Right renal pelvis (tissue), 4 donors: ENCODE measurements at regions not wholly inside any gene's neighbourhood (a gene's known extent, or its start where the extent isn't known, plus 50 kb on each side); places are given as distances from the start of the nearest gene placed in this dataset.
"Not testable (repeated sequence)": the region's sequence is repeated elsewhere in the genome, so short reads cannot be mapped to it uniquely, and the experiment has no call there.

ENCODE experiments used
- DNase-seq, 4 donors: peaks; one replicate each; pipeline ENCODE4 v3.0.0-alpha.2; 2013; ENCODE audit warnings: low read depth in 4 of 4, low spot score in 3 of 4, missing footprints in 1 of 4

- no peak for DNase-seq
Observed at GRCh38 chr21:29396951-29397455, 98.3 kb downstream of the BACH1 start.

GRCh38 chr21:29403301-29403700, 104.6 kb downstream of the BACH1 start:
- no peak for DNase-seq

- DNase-seq = no peak
Observed at GRCh38 chr21:29403922-29404538, 105.3 kb downstream of the BACH1 start.

DNA sequence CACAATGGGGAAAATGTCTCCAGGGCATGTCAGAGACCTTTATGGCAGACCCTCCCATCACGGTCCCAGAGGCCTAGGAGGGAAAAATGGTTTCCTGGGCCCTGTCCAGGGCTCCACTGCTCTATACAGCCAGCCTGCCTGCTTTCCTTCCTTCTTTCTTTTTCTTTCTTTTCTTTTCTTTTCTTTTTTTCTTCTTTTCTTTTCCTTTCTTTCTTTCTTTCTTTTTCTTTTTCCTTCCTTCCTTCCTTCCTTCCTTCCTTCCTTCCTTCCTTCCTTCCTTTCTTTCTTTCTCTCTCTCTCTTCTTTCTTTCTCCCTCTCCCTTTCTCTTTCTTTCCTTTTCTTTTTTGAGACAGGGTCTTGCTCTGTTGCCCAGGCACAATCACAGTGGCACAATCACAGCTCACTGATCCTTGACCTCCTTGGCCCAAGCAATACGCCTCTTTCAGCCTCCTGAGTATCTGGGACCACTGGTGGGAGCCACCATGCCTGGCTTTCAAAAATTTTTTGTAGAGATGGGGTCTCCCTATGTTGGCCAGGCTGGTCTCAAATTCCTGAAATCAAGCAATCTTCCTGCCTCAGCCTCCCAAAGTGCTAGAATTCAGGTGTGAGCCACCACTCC, 106.9 kb downstream of the BACH1 start:
- DNase-seq = no peak

GRCh38 chr21:29406385-29406784, 107.7 kb downstream of the BACH1 start:
- no peak for DNase-seq

GRCh38 chr21:29407571-29407970, 108.8 kb downstream of the BACH1 start:
- no peak for DNase-seq

DNA sequence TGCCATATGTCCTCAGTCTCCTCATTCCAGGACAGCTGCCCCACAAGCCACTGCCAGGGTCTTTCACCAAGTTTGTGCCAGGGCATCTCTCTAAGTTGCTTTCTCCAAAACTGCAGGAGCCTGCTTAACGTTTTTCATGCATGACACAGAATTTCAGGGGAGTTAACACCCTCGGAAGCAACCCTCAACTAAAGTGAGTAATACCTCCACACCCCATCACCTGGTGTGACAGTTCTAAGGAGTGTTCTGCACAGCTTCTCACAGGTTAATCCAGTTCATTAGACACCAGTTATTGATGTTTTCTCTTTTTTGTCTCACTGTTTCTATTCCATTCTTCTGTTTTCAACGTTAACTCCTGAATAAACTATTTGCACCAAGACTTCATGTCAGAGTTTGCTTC, 115.0 kb downstream of the BACH1 start:
- DNase-seq = no peak

DNA sequence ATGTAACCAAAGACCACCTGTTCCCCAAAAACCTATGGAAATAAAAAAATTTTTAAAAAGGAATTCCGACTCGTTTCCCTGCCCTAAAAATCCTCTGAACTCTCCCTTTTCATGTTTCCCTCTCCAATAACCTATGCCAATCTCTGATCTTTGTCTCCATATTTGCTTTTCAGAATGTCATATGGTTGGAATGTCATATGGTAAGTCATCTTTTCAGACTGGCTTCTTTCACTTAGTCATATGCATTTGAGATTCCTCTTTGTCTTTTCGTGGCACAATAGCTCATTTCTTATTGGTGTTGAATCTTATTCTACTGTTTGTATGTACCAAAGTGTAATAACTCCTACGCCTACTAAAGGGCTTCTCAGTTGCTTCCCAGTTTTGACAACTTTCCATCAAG, 117.5 kb downstream of the BACH1 start:
- DNase-seq = no peak

DNA sequence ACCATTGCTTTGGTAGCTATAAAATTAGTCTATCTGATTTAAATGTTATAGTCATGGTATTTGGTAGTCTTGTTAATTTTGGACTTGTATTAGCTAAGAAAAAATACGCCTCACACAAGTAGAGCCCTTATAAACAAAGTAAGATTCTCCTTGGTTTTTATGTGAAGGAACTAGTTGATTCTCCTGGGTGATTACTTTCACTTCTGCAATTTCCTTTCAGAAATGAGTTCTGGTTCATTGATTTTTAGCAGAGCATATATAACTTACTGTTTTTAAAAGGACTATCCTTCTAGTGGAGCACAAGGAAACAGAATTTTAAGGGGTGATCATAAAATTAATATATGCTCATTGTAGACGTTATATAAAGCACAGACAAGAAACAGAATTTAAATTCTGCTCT, 120.1 kb downstream of the BACH1 start:
- DNase-seq = no peak

DNA sequence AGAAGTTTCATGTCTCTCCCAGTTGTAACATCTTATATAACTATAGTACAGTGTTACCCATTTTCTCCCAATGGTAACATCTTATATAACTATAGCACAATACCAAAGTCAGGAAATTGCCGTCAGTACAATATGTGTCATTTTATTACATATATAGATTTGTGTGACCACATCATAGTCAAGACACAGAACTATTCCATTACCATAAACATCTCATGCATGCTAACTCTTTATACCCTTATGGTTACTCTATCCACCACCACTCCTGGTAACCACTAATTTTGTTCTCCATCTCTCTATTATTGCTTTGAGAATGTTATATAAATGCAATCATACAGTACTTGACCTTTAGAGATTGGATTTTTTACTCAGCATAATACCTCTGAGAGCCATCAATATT, 120.7 kb downstream of the BACH1 start:
- no peak for DNase-seq

DNA sequence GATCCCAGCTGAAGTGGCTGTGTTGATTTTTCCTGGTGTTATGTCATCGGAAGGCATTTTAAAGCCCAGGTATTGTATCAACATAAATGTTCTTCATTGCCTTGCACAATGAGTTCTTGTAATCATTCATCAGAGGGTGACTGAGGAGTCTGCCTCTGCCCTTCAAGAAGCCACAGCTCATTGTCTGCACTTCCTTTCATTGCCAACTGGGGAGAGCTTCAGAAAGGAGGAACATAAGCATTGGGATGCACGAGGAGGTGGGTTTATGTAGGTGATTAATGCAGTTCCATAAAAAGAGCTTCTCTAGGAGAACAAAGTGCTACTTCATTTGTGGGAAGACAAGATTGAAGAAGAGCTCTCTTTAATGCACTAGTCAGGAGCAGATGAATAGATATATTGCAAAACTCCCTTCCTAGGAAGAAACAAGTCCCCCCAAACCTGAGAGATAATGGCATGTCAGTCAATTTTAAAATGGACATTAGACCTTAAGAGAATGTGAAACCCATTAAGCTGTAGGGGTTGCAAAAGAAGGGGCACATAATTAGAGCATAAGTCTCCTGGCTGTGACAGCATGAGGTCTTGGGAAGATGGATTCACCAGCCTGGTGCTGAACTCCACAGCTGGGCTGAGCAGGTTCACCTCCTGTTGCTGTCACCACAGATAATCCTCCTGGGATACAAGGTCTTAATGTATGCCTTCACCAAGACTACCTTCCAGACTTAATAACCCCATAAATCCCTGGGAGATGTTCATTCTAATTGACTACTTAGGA, 124.6 kb downstream of the BACH1 start:
- no peak for DNase-seq

GRCh38 chr21:29424728-29425127, 126.0 kb downstream of the BACH1 start:
- DNase-seq = no peak

GRCh38 chr21:29429218-29429617, 130.5 kb downstream of the BACH1 start:
- DNase-seq = no peak

DNA sequence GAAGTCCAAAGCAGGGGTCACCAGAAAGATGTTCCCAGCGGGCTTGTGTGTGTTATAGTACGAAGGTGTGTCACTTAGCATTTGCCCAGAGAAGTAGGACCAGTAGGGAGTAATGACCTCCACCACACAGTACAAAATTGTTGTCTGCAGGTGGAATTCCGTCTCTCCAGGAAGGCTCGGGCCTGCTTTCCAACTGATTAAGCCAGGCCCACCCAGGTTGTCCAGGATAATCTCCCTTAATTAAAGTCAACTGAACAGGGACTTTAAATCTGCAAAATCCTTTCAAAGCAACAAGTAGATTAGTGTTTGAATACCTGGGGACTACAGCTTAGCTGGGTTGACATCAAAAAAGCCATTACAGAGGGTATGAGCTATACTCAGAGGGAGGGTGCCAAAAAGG, 131.3 kb downstream of the BACH1 start:
- no peak for DNase-seq

DNA sequence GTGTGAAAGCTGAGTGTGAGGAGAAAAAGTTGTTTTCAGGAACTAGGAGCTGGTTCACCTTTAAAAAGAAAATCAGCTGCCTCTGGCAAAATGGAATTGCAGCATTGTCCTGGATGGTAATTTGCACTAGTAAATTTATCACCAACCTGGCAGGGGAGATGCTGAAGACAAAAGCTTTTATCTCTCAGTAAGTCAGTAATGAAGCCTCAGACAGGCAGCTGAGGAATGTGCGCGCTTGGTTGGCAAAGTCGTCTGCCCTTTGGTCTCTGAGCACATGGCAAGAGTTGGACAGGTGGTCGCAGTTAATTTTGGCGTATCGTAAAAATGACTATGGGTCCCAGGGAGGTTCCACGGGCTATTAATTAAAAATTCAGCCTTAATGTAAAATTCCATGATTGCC, 131.9 kb downstream of the BACH1 start:
- DNase-seq = peak in 1 of 4 donors; percentile 28

GRCh38 chr21:29431178-29431577, 132.5 kb downstream of the BACH1 start:
- no peak for DNase-seq

- no peak for DNase-seq
Observed at GRCh38 chr21:29431680-29432079, 133.0 kb downstream of the BACH1 start.

GRCh38 chr21:29433366-29434059, 134.8 kb downstream of the BACH1 start:
- no peak for DNase-seq

DNA sequence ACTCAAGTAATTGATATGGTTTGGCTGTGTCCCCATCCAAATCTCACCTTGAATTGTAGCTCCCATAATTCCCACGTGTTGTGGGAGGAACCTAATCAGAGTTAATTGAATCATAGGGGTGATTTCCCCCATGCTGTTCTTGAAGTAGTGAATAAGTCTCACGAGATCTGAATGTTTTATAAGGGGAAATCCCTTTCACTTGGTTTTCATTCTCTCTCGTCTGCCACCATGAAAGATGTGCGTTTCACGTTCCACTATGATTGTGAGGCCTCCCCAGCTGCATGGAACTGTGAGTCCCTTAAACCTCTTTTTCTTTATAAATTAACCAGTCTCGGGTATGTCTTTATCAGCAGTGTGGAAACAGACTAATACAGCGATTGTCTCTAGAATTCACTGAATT, 135.4 kb downstream of the BACH1 start:
- no peak for DNase-seq

DNA sequence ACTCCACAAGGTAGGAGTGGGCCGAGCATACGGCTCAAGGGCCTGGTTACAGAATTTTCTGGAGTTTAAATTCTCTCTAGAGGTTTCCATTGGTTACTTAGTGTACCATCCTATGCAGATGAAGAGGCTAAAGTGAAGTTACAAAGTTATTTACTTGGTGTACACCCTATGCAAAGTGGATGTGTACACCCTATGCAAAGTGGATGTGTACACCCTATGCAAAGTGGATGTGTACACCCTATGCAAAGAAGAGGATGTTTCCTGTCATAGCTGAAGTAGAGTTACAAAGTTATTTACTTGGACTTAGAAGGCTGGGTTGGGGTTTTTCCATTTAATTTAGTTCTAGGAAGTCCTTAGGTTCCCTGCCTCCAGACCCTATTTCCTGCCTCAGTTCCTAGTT, 136.3 kb downstream of the BACH1 start:
- DNase-seq = not testable (repeated sequence)

- no peak for DNase-seq
Observed at GRCh38 chr21:29436143-29436542, 137.4 kb downstream of the BACH1 start.
